C4-2B (cell line): ENCODE measurements at regions not wholly inside any gene's neighbourhood (a gene's known extent, or its start where the extent isn't known, plus 50 kb on each side); places are given as distances from the start of the nearest gene placed in this dataset.

Experiments
- CTCF ChIP-seq: fragments of 450-650 bp; conservative IDR thresholded peaks from 2 replicates; pipeline ENCODE4 v1.5.1; 2017; ENCODE audit warnings: mild to moderate bottlenecking
- ZFX ChIP-seq: fragments of 450-650 bp; IDR thresholded peaks from 2 replicates; pipeline ENCODE4 v1.6.1; 2017

GRCh38 chr22:27197052-27197451, 539.7 kb downstream of the MIAT start:
- TF ChIP-seq CTCF = no peak
- no peak for TF ChIP-seq ZFX
